ENCODE measurements at regions not wholly inside any gene's neighbourhood (a gene's known extent, or its start where the extent isn't known, plus 50 kb on each side); places are given as distances from the start of the nearest gene placed in this dataset.
A peak's percentile ranks its signal among the peaks of the same experiment; 100 is the strongest.

- peak; percentile 54 for DNase-seq (ENCODE audit: low read depth)
Observed at GRCh38 chr1:232682248-232682647, 52.3 kb upstream of the SIPA1L2 start.

DNA sequence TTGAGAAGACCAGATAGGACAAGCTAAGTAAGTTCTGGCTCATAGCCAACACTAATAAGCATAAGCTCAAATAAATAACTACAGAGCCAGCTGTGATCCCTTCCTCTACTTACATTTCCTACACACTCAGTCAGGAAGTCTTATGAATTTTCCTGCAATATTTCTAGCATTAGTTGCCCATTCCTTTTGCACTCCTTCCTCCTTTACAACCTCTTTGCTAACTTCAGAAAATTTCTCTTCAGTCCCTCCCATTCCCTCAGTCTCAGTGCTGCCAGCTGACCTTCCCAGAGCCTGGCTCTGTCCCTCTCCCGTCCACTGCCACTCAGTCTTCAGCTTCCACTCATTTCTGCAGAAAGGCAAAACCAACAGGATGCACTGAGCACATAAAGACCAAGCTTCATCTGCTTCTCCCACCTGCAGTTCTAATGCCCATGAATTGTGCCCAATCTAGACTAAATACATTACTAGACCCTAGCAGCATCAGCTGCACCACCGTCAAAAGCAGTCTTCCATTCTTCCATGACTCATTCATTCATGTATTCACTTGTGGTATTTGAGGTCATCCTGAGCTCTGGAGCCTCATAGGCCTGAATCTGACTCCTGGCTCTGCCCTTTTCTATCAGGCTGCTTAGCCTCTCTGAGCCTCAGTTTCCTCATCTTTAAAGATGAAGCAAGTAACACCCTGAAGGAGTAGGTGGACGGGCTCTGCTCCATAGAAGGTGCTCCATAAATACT is 54.6 kb upstream of the SIPA1L2 start:
- peak; percentile 62 for DNase-seq (ENCODE audit: low read depth)

- DNase-seq (ENCODE audit: low read depth): no peak
Observed at GRCh38 chr1:232686346-232686745, 56.4 kb upstream of the SIPA1L2 start.

GRCh38 chr1:232687304-232687703 is 57.4 kb upstream of the SIPA1L2 start:
- DNase-seq (ENCODE audit: low read depth): no peak

GRCh38 chr1:232687728-232688127 is 57.8 kb upstream of the SIPA1L2 start:
- DNase-seq (ENCODE audit: low read depth): no peak

- DNase-seq (ENCODE audit: low read depth): no peak
Observed at GRCh38 chr1:232688398-232688797, 58.5 kb upstream of the SIPA1L2 start.

DNA sequence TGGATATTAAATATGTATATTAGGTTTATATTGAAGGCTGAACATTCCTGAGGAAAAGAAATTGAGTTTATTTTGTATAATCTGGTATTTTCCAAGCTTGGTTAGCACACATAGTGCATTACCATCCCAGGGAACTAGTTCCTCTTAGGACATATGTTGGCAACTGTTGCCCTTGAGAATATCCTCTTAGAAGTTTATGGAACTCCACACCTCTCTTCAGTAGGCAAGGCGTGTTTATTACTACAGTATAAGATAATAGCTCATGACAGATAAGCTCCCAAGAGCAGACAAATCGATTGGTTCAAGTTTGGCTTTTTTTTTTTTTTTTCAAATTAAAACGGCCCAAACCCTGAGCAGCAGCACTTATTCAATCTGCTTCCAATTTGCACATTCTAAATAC is 59.8 kb upstream of the SIPA1L2 start:
- no peak for DNase-seq (ENCODE audit: low read depth)

DNA sequence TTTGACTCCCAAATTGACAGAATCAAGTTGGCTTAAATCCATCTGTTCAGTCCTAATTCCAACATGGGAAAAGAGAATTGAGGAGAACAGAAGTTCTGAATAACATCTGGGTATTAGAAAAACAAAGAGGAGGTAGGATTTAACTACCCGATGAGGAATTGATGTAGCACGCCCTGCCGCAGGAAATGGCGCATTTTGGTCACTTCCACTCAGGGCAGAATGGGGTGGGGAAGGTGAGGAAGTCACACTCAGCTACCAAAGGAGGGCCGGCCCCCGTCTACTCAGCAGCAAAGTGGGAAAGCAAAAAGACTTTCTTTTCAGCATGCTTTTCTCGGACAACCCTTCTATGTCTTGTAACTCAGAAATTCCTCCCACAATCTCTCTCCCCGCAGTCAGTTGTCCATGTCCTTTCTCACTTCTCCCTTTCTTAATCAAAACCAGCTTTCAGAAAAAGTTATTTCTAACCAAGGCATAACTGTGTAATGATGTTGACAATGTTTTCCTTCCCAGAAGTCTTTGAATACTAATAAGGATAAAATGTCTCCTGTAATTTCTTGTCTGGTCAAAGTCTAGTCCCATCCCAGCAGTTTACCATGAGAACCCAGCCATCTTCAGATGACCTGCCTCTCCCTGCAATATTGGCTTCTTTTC is 60.5 kb upstream of the SIPA1L2 start:
- no peak for DNase-seq (ENCODE audit: low read depth)

DNA sequence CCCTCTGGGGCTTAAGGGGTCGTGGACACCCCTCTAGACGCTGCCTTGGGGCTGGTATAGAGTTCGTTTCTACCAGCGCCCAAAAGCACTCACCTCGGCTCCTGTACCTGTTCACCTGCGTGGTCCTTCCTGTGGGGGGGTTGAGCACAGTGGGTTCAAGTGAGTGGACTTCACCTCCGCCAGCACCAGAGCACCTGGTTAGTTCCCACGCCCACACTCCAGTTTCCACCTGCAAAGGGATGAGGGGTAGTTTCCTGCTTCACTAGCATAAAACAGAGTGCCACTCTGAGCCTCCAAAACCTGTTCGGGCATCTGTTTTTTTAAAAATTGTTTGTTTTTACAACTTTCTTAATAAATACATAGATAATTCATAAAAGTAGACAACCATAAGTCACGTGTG is 64.5 kb upstream of the SIPA1L2 start:
- DNase-seq (ENCODE audit: low read depth): no peak

DNA sequence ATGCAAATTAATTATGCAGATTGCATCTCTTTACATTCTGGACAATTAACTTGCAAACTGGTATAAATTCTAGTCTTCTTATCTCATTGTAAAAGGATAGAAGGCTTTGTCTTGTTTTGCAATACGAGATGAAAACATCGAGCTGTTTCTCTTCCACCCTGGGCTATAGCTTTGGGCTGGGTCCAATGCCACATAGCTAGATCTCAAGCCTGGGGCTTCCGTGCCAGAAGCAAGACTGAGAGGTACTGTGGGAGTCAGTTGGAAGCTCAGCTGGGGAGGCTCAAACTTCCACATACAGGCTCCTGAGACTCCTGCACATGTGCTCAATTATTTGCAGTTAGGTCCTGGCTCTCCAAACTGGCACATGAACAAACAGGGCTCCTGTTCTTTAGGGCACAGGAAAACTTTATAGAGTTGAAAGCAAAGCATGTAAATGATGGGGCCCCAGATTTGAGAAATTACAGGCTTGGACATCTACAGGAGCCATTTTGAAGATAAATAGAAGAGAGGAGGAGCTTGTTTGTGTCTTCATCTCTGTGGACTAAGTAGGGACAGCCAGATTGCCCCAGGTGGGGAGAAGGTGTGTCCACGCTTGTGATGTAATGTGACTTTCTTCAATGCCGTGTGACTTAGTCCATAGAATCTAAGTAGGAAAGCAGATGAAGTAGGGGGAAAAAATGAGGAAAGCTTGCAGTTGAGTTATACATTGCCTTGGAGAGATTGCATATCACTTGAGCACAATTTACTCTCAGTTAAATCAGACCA is 65.9 kb upstream of the SIPA1L2 start:
- DNase-seq (ENCODE audit: low read depth): no peak

- no peak for DNase-seq (ENCODE audit: low read depth)
Observed at GRCh38 chr1:232696466-232696865, 66.5 kb upstream of the SIPA1L2 start.

DNA sequence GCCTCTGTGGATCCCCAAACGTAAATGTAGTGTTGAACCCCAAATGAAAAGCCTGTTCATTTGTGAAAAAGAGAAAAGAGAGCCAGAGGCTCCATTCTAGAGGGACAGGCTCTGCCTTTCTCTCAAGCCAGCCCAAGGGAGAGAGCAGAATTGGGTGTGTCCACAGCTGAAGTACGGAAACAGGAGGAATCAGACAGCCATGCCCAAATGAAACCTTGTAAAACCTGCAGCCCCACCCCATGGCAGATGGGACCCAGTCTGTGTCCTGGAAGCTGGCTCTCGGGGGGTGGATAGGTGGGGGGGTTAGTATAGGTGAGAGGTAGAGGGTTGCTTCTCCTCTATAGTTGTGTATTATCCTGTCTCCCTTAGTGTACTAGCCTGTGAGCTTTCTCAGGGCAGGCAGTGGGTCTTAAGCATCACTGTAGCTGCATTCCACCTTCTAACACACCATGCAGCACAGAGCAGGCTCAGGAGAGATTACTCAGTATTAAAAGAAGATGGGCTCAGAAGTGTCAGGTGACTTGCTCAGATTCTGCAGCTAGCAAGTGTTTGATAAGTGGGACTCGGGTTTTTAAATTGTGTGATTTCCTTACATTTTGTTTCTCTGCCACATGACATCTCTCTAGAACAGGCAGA is 67.4 kb upstream of the SIPA1L2 start:
- DNase-seq (ENCODE audit: low read depth): no peak

DNA sequence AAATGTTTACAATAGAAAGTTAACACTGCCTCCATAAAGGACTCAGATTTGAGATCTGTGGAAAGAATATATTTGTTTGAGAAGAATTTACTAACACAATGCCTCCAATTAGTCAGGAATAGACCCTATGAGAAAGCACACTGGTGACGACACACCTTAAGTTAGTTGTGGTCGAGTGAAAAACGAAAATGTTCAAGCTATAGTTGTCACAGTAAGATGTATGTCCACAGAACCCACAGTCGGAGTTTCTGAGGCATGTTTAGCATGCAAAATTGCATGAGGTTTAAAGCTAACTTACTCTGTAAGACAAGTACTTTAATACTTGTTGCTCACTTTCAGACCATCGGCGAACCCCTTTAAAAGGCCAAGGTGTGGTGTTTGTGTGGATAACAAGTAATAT is 69.9 kb upstream of the SIPA1L2 start:
- DNase-seq (ENCODE audit: low read depth): no peak

GRCh38 chr1:232702911-232703310 is 73.0 kb upstream of the SIPA1L2 start:
- DNase-seq (ENCODE audit: low read depth): no peak

DNA sequence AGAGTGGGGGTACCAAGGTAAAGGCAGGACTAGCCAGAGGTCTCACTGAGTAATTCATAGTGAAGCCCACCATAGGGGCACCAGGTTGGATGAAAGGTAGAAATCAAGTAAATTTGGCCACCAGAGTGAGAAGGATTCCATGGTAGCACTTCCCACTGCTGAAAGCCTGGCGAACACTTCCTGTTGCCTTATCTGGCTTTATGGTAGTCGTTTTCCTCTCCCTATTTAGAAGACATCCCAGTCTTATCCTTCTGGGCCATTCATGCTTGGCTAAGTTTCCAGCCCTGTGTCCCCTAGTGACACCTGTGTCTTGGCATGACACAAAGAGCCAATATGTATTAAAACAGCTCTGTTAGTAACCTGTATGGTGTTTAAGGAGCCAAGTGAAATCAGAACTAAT is 74.3 kb upstream of the SIPA1L2 start:
- DNase-seq (ENCODE audit: low read depth): no peak

GRCh38 chr1:232704694-232705680 is 75.1 kb upstream of the SIPA1L2 start:
- peak; percentile 84 for DNase-seq (ENCODE audit: low read depth)

DNA sequence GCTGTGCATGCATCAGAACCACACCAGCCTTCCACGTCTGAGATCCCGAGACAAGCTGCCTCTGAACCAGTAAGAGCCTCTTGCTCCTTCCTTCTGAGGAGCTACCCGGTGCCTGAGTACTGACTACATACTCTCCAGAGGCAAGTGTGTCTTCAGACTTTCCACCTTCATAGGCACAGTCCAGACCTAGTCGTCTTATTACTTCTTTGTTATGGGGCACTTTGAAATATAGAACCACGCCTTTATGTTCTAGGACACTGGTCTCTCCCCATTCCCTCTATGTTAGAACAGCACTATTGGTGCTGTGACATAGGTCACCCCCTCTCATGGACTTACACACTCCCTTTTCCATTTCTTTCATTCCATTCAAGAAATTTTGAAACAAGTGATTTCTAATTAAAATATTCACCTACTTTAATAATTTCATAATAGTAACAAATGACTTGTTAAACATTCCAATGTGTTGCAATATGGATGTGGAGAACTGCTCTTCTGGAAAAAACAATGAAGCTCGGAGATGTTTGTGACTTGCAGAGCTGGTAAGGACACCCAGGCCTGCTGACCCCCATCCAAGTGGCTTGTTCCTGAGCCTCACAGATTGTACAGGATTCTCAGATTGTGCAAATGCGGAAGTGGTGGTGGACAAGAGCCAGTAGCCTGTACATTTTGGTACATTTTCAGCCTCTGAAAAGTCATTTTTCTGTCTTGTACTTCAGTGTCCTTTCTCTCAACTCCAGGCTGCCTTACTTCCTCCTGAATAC is 76.1 kb upstream of the SIPA1L2 start:
- DNase-seq (ENCODE audit: low read depth): no peak

GRCh38 chr1:232707142-232707541 is 77.2 kb upstream of the SIPA1L2 start:
- DNase-seq (ENCODE audit: low read depth): no peak

DNA sequence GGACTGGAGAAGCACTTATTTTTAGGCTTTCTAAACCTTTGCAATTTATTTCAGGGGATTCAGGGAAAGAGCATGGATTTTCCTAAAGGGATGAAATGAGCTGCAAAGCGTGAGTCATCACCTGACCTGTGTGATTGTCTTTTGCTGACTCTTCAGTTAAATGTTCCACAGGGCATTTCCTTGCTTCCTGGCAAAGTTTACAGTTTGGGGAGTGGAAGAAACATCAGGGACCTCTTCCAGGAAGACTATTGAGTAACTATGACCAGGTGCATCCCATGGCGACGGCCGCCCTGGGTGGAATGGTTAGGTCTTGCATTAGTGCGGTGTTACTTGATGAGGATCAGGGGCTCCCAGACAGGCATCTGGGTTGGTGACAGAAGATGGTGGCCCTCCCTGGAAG is 79.5 kb upstream of the SIPA1L2 start:
- DNase-seq (ENCODE audit: low read depth): no peak

GRCh38 chr1:232711996-232712395 is 82.1 kb upstream of the SIPA1L2 start:
- DNase-seq (ENCODE audit: low read depth): no peak
